Right lobe of liver (tissue), 6 donors: ENCODE measurements at regions not wholly inside any gene's neighbourhood (a gene's known extent, or its start where the extent isn't known, plus 50 kb on each side); places are given as distances from the start of the nearest gene placed in this dataset.

Source experiments
- ATAC-seq, 4 donors: fragments of 200-7000 bp; cut with Tn5 transposase; one replicate each; pipeline ENCODE4 v1.9.1; 2020; ENCODE audit warnings: mild to moderate bottlenecking in 4 of 4, moderate library complexity in 4 of 4
- DNase-seq, 3 donors: peaks; one replicate each; pipeline ENCODE4 v3.0.0-alpha.2; 2020
- H3K27ac ChIP-seq, 3 donors: fragments of 200-600 bp; one replicate each; pipeline ENCODE4 v1.8.0; 2022
- H3K27me3 ChIP-seq, 2 donors: fragments of 200-600 bp; one replicate each; pipeline ENCODE4 v1.8.0; 2022
- H3K36me3 ChIP-seq, 4 donors: fragments of 200-600 bp; sonication (generic) in 1 of 4; one replicate each; pipeline versions ENCODE4 v1.5.1 to v1.8.0; 2017 to 2022; ENCODE audit warnings: control low read depth in 1 of 4
- H3K4me1 ChIP-seq, 4 donors: fragments of 200-600 bp; sonication (generic) in 1 of 4; one replicate each; pipeline versions ENCODE4 v1.5.1 to v1.8.0; 2017 to 2022; ENCODE audit warnings: control low read depth in 1 of 4
- H3K4me3 ChIP-seq, 3 donors: fragments of 200-600 bp; one replicate each; pipeline ENCODE4 v1.8.0; 2022
- H3K9me3 ChIP-seq, 4 donors: fragments of 200-600 bp; sonication (generic) in 1 of 4; one replicate each; pipeline versions ENCODE4 v1.5.1 to v1.8.0; 2017 to 2022; ENCODE audit warnings: control low read depth in 1 of 4
- POLR2A ChIP-seq: fragments of 450-650 bp; IDR thresholded peaks from one replicate; pipeline ENCODE4 v1.6.1; 2017; ENCODE audit warnings: antibody characterized with exemption, mild to moderate bottlenecking
- WGBS: methylation state at CpG from one replicate; pipeline ENCODE4 v1.1.6; 2018; ENCODE audit warnings: low coverage, low lambda C conversion rate; ENCODE audit not compliant: insufficient coverage; ENCODE audit errors: missing lambda C conversion rate; 5-methylcytosine and 5-hydroxymethylcytosine counted together
- intact Hi-C, 2 donors: fragments of 100-400 bp; cut with DNase I; formaldehyde crosslinking; loops; one replicate each; pipeline versions ENCODE4 v1.11.2 to v1.14.1; 2022
- TF ChIP-seq, protein P1 (sequence below), 4 donors: fragments of 200-600 bp in 3 of 4; fragments of 450-650 bp in 1 of 4; IDR thresholded peaks; one replicate each; pipeline versions ENCODE4 v1.5.1 to v1.8.0; 2016 to 2022; ENCODE audit warnings: antibody characterized with exemption in 4 of 4, mild to moderate bottlenecking in 2 of 4
- donor health status: DM: no; HTN: yes; CAD: no.
- donor health status: DM: no; HTN: no; CAD: no.
- donor health status: DM: no; HTN: no; CAD: no.
- donor health status: DM: no; HTN: yes; CAD: no.
- donor health status: DM: no; HTN: yes; CAD: no.

- no peak for ATAC-seq
- 93% methylated on average over 3 of the region's 5 CpGs for WGBS
These were observed 118.9 kb upstream of the IRX3 start for GRCh38 chr16:54405478-54405877.

DNA sequence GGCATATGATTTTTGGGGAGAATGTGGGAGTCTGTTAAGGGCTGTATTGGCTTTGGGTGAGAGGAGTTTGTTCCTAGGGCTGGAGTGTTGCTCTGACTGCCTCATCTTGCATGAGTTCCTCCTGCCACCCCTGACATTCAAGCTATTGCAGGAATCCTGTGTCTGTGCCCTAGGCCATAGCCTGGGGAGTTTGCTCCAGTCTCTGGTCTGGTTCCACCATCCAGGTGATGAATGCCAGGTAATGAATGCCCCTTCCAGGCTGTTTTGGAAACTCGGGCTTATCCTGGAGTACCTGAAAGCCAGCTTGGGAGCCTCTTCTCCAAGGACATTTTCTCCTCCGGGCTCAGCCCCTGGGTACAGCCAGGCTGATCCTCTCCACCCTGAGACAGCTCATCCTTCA lies 117.0 kb upstream of the IRX3 start:
- no peaks in the 10 kb centered on the region for H3K36me3 ChIP-seq
- no peak overlapping the region for H3K27ac ChIP-seq
- intact Hi-C loops: no loop called here
- no peak for ATAC-seq
- no peaks in the 10 kb centered on the region for H3K9me3 ChIP-seq
- TF ChIP-seq, protein P1, sequence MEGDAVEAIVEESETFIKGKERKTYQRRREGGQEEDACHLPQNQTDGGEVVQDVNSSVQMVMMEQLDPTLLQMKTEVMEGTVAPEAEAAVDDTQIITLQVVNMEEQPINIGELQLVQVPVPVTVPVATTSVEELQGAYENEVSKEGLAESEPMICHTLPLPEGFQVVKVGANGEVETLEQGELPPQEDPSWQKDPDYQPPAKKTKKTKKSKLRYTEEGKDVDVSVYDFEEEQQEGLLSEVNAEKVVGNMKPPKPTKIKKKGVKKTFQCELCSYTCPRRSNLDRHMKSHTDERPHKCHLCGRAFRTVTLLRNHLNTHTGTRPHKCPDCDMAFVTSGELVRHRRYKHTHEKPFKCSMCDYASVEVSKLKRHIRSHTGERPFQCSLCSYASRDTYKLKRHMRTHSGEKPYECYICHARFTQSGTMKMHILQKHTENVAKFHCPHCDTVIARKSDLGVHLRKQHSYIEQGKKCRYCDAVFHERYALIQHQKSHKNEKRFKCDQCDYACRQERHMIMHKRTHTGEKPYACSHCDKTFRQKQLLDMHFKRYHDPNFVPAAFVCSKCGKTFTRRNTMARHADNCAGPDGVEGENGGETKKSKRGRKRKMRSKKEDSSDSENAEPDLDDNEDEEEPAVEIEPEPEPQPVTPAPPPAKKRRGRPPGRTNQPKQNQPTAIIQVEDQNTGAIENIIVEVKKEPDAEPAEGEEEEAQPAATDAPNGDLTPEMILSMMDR (IDR thresholded peaks at IDR 0.05): no peak
- no peak for TF ChIP-seq POLR2A
- DNase-seq: no peak
- H3K4me1 ChIP-seq: no peaks in the 10 kb centered on the region
- H3K27me3 ChIP-seq: no peaks in the 10 kb centered on the region
- no CpG with 5 or more reads among the region's 2 CpGs for WGBS
- H3K4me3 ChIP-seq: no peak overlapping the region

More at GRCh38 chr16:54405478-54405877, 118.9 kb upstream of the IRX3 start:
- Histone ChIP-seq H3K9me3 (no peaks in the 10 kb centered on the region), H3K27me3 (no peaks in the 10 kb centered on the region), H3K36me3 (no peaks in the 10 kb centered on the region), H3K4me1 (no peaks in the 10 kb centered on the region), H3K27ac (no peak overlapping the region), H3K4me3 (no peak overlapping the region)
- TF ChIP-seq, protein P1 (IDR thresholded peaks at IDR 0.05): no peak
- TF ChIP-seq POLR2A: no peak
- intact Hi-C loops: no loop called here
- no peak for DNase-seq

DNA sequence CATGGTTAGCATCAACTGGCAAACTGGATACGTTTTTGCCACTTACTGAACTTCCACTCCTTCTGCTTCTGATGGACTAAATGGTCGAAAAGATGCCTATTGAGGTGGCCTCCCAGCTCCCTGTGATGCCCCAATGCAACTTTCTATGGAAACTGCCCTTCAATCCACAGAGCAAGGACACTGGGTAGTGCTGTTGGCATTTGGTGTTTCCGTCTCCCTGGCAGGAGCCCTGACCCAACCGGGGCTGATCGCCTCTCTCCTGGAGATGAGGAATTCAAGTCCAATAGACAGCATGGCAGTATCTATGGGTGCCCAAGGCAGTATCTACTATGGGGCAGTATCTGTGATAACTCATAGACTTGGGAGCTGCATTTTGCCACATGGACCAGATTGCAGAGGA lies 116.3 kb upstream of the IRX3 start:
- Histone ChIP-seq H3K36me3 (no peaks in the 10 kb centered on the region), H3K27me3 (no peaks in the 10 kb centered on the region), H3K9me3 (no peaks in the 10 kb centered on the region), H3K27ac (no peak overlapping the region), H3K4me3 (no peak overlapping the region), H3K4me1 (no peaks in the 10 kb centered on the region)
- TF ChIP-seq, protein P1 (IDR thresholded peaks at IDR 0.05): no peak
- no peak for TF ChIP-seq POLR2A
- WGBS: 90% methylated on average over 3 of the region's 5 CpGs
- DNase-seq: no peak
- no peak for ATAC-seq
- intact Hi-C loops: no loop called here

DNA sequence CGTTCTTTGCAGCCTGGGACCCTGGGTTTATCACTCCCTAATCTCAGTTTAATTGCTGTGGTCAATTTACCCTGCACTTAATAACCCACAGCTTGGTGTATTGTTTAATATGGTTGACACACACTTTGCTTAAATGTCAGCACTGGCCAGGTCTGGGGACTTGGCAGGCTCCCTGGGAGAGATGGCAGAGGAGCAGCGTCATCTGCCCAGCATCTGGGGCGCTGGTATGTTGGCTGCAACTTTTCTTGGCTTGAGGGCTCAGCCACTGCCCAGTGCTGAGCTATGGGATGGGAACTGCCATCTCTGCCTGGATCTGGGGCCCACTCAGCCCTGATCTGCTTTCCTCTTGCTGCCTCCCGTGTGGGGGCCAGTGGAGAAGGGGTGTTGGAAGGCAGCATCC lies 115.7 kb upstream of the IRX3 start:
- no peak overlapping the region for H3K4me3 ChIP-seq
- H3K27ac ChIP-seq: no peak overlapping the region
- ATAC-seq (peak in 1 of 4 donors; percentile 38), DNase-seq (no peak)
- H3K27me3 ChIP-seq: no peaks in the 10 kb centered on the region
- intact Hi-C loops: no loop called here
- no peaks in the 10 kb centered on the region for H3K4me1 ChIP-seq
- 57% methylated on average over 1 of the region's 4 CpGs for WGBS
- no peak for TF ChIP-seq POLR2A
- TF ChIP-seq, protein P1 (IDR thresholded peaks at IDR 0.05): no peak
- H3K9me3 ChIP-seq: no peaks in the 10 kb centered on the region
- no peaks in the 10 kb centered on the region for H3K36me3 ChIP-seq

GRCh38 chr16:54400261-54400660 lies 113.7 kb upstream of the IRX3 start:
- Histone ChIP-seq H3K36me3 (no peaks in the 10 kb centered on the region), H3K27me3 (no peaks in the 10 kb centered on the region), H3K4me1 (no peaks in the 10 kb centered on the region), H3K9me3 (no peaks in the 10 kb centered on the region), H3K27ac (no peak overlapping the region), H3K4me3 (no peak overlapping the region)
- no peak for DNase-seq
- no peak for ATAC-seq
- TF ChIP-seq, protein P1 (IDR thresholded peaks at IDR 0.05): no peak
- no peak for TF ChIP-seq POLR2A
- intact Hi-C loops: no loop called here
- WGBS: 54% methylated on average over 4 of the region's 5 CpGs
